ENCODE measurements at regions not wholly inside any gene's neighbourhood (a gene's known extent, or its start where the extent isn't known, plus 50 kb on each side); places are given as distances from the start of the nearest gene placed in this dataset.

DNA sequence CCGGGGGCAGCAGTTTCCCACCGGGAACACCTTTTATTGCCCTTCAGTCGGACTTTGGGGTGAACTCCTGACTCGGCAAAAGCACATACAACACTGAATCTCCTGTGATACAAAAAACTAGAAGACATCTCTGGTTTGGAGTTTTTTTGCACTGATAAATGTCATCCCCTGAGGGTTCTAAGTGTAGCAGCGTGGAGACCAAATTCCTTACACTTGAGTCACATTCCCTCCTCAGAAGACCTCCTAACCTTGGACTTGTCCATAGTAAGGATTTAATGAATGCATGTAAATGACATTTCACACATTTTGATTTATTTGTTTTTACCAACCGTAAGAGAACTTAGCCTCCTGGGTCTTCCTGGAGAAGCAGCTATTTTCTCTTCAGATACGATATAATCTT is 54.0 kb upstream of the GPR45 start:
- Mint-ChIP-seq H3K4me3 (ENCODE audit: unreplicated experiment) (no peak overlapping the region), H3K27me3 (ENCODE audit: insufficient read depth, unreplicated experiment) (peaks cover 4% of the 10 kb centered on the region), H3K9me3 (ENCODE audit: unreplicated experiment) (no peaks in the 10 kb centered on the region), H3K4me1 (ENCODE audit: insufficient read depth, unreplicated experiment) (peaks cover 4% of the 10 kb centered on the region), H3K36me3 (ENCODE audit: insufficient read depth, unreplicated experiment) (peaks cover 5% of the 10 kb centered on the region), H3K27ac (ENCODE audit: low read depth, unreplicated experiment) (no peak overlapping the region)
- no TSS peak for BruUV-seq (replicated peaks)
- peak; percentile 14 for DNase-seq (ENCODE audit: unreplicated experiment)
- POLR2A ChIA-PET: no interaction called here
- intact Hi-C loops (cut with micrococcal nuclease): no loop called here
- CTCF ChIA-PET: interaction anchor here (0.6 to 4.6 kb wide), 4 partner anchors 7 to 73 kb away, joined by 4 to 26 read pairs (median 6); no protein-coding TSS in a partner anchor
- TF ChIP-seq, protein P1, sequence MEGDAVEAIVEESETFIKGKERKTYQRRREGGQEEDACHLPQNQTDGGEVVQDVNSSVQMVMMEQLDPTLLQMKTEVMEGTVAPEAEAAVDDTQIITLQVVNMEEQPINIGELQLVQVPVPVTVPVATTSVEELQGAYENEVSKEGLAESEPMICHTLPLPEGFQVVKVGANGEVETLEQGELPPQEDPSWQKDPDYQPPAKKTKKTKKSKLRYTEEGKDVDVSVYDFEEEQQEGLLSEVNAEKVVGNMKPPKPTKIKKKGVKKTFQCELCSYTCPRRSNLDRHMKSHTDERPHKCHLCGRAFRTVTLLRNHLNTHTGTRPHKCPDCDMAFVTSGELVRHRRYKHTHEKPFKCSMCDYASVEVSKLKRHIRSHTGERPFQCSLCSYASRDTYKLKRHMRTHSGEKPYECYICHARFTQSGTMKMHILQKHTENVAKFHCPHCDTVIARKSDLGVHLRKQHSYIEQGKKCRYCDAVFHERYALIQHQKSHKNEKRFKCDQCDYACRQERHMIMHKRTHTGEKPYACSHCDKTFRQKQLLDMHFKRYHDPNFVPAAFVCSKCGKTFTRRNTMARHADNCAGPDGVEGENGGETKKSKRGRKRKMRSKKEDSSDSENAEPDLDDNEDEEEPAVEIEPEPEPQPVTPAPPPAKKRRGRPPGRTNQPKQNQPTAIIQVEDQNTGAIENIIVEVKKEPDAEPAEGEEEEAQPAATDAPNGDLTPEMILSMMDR (IDR thresholded peaks at IDR 0.05; ENCODE audit: unreplicated experiment): no peak

DNA sequence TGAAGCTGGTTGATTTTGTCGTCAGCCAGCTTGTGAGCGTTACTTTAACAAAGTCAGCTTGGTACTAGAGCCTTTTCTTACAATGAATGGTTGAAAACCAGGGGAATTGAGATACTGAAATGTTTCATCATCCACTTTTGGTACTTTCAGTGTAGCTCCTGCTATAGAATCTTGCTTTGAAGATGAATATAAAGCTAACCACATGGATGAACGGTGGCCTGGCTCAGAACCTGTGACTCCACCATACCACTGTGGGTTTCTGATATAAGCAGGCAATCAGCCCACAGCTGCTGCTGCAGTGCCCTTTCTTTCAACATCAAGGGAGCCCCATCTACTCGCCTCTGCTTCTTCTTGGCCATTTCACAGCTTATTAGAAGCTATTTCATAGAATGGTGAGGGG is 53.2 kb upstream of the GPR45 start:
- H3K36me3 Mint-ChIP-seq (ENCODE audit: insufficient read depth, unreplicated experiment): peaks cover 5% of the 10 kb centered on the region
- H3K27me3 Mint-ChIP-seq (ENCODE audit: insufficient read depth, unreplicated experiment): no peaks in the 10 kb centered on the region
- ChIA-PET CTCF (interaction anchor here (0.5 to 4.6 kb wide), 6 partner anchors 8 to 678 kb away, joined by 3 to 26 read pairs (median 4); no protein-coding TSS in a partner anchor), POLR2A (no interaction called here)
- H3K9me3 Mint-ChIP-seq (ENCODE audit: unreplicated experiment): no peaks in the 10 kb centered on the region
- intact Hi-C loops (cut with micrococcal nuclease): no loop called here
- no peak overlapping the region for H3K4me3 Mint-ChIP-seq (ENCODE audit: unreplicated experiment)
- no peak overlapping the region for H3K27ac Mint-ChIP-seq (ENCODE audit: low read depth, unreplicated experiment)
- TF ChIP-seq, protein P1 (IDR thresholded peaks at IDR 0.05; ENCODE audit: unreplicated experiment): no peak
- BruUV-seq (replicated peaks): no TSS peak
- peaks cover 4% of the 10 kb centered on the region for H3K4me1 Mint-ChIP-seq (ENCODE audit: insufficient read depth, unreplicated experiment)
- no peak for DNase-seq (ENCODE audit: unreplicated experiment)

Measured in MCF 10A (cell line).